Endothelial cell (in vitro differentiated cells): ENCODE measurements at regions not wholly inside any gene's neighbourhood (a gene's known extent, or its start where the extent isn't known, plus 50 kb on each side); places are given as distances from the start of the nearest gene placed in this dataset.

ENCODE experiments used
- DNase-seq: peaks from one replicate; pipeline ENCODE4 v3.0.0; 2021; ENCODE audit warnings: low spot score
- H3K27ac Mint-ChIP-seq: one replicate; pipeline ENCODE4 v1.8.0; 2021; ENCODE audit warnings: mixed read lengths, inconsistent platforms; ENCODE audit not compliant: unreplicated experiment
- H3K27me3 Mint-ChIP-seq: one replicate; pipeline ENCODE4 v1.8.0; 2021; ENCODE audit warnings: mild to moderate bottlenecking, moderate library complexity, mixed read lengths, inconsistent platforms; ENCODE audit not compliant: unreplicated experiment
- H3K36me3 Mint-ChIP-seq: one replicate; pipeline ENCODE4 v1.8.0; 2021; ENCODE audit warnings: mild to moderate bottlenecking, low read depth, mixed read lengths, inconsistent platforms; ENCODE audit not compliant: unreplicated experiment
- H3K4me1 Mint-ChIP-seq: one replicate; pipeline ENCODE4 v1.8.0; 2021; ENCODE audit warnings: mild to moderate bottlenecking, mixed read lengths, inconsistent platforms; ENCODE audit not compliant: unreplicated experiment
- H3K4me3 Mint-ChIP-seq: one replicate; pipeline ENCODE4 v1.8.0; 2021; ENCODE audit warnings: mild to moderate bottlenecking, mixed read lengths, inconsistent platforms; ENCODE audit not compliant: unreplicated experiment
- H3K9me3 Mint-ChIP-seq: one replicate; pipeline ENCODE4 v1.8.0; 2021; ENCODE audit warnings: mixed read lengths, inconsistent platforms; ENCODE audit not compliant: unreplicated experiment
- CTCF ChIP-seq: fragments of 200-600 bp; sonication (generic); IDR thresholded peaks from one replicate; pipeline ENCODE4 v1.5.0; 2021; ENCODE audit warnings: antibody characterized with exemption; ENCODE audit not compliant: unreplicated experiment

- Mint-ChIP-seq H3K4me1 (no peaks in the 10 kb centered on the region), H3K36me3 (peaks cover 10% of the 10 kb centered on the region), H3K4me3 (no peak overlapping the region), H3K27me3 (no peaks in the 10 kb centered on the region), H3K9me3 (no peaks in the 10 kb centered on the region), H3K27ac (no peak overlapping the region)
- no peak for DNase-seq
- no peak for TF ChIP-seq CTCF
Observed at GRCh38 chr6:104653781-104654180, 205.9 kb downstream of the HACE1 start.

- DNase-seq, result peak; percentile 15
- Mint-ChIP-seq H3K9me3 (no peaks in the 10 kb centered on the region), H3K27ac (no peak overlapping the region), H3K27me3 (peaks cover 1% of the 10 kb centered on the region), H3K36me3 (no peaks in the 10 kb centered on the region), H3K4me1 (peaks cover 22% of the 10 kb centered on the region), H3K4me3 (no peak overlapping the region)
- TF ChIP-seq CTCF, result no peak
Observed at GRCh38 chr6:104648347-104648746, 211.4 kb downstream of the HACE1 start.

GRCh38 chr6:104644848-104645247 is 214.9 kb downstream of the HACE1 start:
- Mint-ChIP-seq H3K36me3 (no peaks in the 10 kb centered on the region), H3K27me3 (peaks cover 4% of the 10 kb centered on the region), H3K4me3 (no peak overlapping the region), H3K27ac (peak overlapping the region; percentile 11), H3K4me1 (peaks cover 32% of the 10 kb centered on the region), H3K9me3 (no peaks in the 10 kb centered on the region)
- no peak for TF ChIP-seq CTCF
- no peak for DNase-seq

GRCh38 chr6:104642871-104643270 is 216.8 kb downstream of the HACE1 start:
- no peak for DNase-seq
- Mint-ChIP-seq H3K27ac (no peak overlapping the region), H3K27me3 (peaks cover 4% of the 10 kb centered on the region), H3K4me1 (peaks cover 44% of the 10 kb centered on the region), H3K36me3 (no peaks in the 10 kb centered on the region), H3K4me3 (no peak overlapping the region), H3K9me3 (no peaks in the 10 kb centered on the region)
- TF ChIP-seq CTCF, result no peak

- Mint-ChIP-seq H3K4me1 (peaks cover 50% of the 10 kb centered on the region), H3K36me3 (no peaks in the 10 kb centered on the region), H3K9me3 (no peaks in the 10 kb centered on the region), H3K27me3 (peaks cover 4% of the 10 kb centered on the region), H3K27ac (peak overlapping the region; percentile 68), H3K4me3 (no peak overlapping the region)
- TF ChIP-seq CTCF, result no peak
- DNase-seq, result no peak
Observed at GRCh38 chr6:104640761-104641160, 219.0 kb downstream of the HACE1 start.
